RKO (cell line): ENCODE measurements at regions not wholly inside any gene's neighbourhood (a gene's known extent, or its start where the extent isn't known, plus 50 kb on each side); places are given as distances from the start of the nearest gene placed in this dataset.

Source experiments
- DNase-seq: peaks from one replicate; pipeline ENCODE4 v3.0.0-alpha.2; 2016; ENCODE audit warnings: low spot score

DNA sequence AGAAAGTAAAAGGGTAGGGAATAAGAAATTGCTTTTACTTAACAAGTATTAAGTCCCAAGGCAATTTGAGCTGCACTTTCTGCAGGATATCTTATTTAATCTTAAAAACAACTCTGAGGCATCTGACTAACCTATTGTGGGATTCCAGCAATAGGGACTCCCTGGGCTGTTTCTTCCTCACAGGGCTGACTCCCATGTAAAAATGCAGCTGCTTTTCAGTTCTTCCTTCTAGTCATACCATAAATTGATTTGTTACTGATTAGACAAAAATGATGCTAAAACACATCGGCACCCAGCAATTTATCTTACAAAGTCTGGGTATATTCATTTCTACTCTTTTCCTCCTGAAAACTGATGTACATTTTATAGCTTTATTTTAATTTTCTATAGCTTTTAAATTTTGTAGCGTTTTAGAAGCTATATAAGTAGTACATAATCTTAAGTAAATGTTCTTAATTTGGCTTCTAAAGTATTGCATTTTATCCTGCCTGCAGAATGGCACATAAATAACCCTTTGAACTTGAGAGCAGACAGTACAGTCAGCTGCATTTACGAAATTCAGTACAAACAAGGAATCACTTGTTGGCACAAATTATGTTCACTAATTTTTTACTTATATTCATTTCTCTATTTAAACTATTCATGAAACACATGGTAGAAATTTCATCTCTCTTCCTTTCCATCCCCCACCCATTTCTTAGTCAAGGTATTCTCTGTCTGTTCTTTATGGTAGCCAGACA lies 102.4 kb upstream of the FRY start:
- no peak for DNase-seq

GRCh38 chr13:31930490-31930889 lies 101.1 kb upstream of the FRY start:
- DNase-seq: no peak

GRCh38 chr13:31930901-31931522 lies 100.6 kb upstream of the FRY start:
- DNase-seq: no peak

DNA sequence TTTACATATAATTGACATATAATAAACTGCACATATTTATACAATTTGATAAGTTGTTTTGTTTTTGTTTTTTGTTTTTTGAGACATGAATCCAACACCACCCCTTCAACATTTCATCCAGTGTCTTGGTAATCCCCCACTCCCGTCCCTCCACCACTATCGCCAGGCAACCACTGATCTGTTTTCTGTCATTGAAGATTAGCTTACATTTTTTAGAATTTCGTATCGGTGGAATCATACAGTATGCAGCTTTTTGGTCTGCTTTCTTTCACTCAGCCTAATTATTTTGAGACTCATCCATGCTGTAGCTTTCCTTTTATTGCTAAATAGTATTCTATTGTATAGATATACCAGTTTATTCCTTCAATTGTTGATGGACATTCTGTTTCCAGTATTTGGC lies 94.1 kb upstream of the FRY start:
- DNase-seq: no peak

DNA sequence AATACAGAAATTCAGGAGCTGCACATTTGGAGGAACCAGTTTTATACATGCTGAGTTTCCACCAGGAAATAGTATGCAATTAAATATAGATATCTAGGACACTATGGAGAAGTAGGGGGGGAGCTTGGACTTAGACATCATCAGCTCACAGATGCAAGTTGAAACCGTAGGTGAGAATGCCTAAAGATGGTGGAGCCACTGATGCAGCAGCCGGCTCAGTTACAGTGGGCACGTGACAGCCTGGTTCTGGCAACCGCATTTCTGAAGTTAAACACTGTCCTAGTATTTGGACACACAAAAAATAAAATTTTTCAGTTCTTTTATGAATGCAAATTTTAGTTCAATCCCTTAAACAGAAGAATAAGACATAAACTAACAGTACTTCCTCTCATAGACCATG lies 91.5 kb upstream of the FRY start:
- no peak for DNase-seq

DNA sequence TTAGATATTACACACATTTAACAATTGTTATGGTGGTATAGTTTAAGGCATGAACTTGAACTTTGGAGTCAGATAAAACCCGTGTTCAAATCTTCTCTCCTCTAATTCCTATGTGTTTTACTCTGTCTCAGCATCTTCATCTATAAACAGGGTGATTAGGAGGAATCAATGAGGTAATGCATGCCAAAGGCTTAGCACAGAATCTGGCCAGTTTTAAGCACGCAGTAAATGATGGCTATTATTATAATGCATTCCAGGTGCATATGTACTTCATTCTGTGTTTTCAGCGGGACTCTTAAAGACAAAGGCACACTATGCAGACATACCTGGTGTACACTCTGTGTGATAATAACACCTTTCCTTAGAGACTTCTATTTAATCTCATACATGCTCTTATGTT lies 88.0 kb upstream of the FRY start:
- DNase-seq: no peak

GRCh38 chr13:31944262-31945160 lies 87.1 kb upstream of the FRY start:
- DNase-seq: no peak

DNA sequence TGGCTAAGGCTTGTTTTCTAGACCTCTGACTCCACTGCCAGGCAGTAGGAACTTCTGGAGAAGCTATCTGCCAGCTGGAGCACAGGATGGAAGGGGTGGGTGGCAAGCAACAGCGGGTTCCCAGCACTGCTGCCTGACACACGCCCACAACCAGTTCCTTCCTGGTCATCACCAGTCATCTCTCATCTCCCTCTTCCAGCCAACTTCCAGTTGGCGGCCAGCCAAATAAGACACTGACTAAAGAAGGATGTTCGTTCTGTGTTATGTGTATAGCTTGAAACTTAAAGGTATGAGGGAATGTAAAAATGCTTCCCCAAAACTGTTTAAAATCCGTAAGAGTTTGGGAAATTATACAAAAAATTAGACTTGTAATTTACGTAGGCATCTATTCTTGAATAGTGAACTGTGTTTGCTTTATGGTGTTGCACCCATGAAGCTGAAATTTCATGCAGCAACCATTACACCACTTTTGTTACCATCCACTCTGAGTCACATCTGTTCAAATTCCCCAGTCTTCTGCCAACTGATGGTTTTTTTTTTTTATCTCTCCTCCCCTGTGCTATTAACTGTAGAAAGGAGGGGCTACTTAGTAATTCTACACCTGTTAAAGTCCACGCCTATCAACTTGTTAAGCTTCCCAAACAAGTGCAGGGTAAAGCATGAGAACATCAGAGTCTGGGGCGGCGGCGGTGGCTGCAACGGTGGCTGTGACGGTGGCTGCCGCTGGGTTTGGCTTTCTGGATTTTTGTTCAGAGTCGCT lies 86.2 kb upstream of the FRY start:
- no peak for DNase-seq

DNA sequence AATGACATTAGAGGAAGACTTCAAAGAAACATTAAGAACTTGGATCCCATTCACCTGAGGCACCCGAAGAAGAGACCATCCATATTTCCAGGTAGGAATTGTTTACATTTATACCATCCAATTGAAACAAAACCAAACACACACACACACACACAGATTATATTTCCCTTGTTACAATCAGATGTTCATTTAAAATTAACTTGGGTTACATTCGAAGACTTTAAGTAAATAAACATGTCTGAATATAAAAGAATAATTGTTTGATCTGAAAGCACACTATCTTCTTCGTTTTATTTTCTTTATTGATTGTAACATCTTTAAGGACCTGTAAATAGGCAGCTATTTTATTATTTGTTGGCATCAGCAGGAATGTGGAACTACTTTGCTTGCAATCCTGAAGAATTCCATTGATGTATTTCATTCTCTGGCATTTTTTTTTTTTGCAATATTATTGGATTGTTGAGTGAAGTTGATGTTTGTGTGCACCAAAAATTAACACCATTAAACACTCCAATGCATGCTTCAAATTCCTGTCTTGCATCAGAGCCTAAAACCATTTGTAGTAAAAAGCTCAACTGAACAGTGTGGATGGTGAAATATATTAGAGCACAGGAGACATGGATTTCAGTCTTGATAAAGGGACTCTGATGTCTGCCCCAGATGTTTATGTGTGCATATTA lies 85.3 kb upstream of the FRY start:
- no peak for DNase-seq

- DNase-seq: no peak
These were observed 84.5 kb upstream of the FRY start for GRCh38 chr13:31947105-31947504.

- DNase-seq: no peak
These were observed 84.1 kb upstream of the FRY start for GRCh38 chr13:31947506-31947905.

- DNase-seq: no peak
These were observed 82.1 kb upstream of the FRY start for GRCh38 chr13:31949486-31949885.

GRCh38 chr13:31950111-31950815 lies 81.3 kb upstream of the FRY start:
- no peak for DNase-seq

DNA sequence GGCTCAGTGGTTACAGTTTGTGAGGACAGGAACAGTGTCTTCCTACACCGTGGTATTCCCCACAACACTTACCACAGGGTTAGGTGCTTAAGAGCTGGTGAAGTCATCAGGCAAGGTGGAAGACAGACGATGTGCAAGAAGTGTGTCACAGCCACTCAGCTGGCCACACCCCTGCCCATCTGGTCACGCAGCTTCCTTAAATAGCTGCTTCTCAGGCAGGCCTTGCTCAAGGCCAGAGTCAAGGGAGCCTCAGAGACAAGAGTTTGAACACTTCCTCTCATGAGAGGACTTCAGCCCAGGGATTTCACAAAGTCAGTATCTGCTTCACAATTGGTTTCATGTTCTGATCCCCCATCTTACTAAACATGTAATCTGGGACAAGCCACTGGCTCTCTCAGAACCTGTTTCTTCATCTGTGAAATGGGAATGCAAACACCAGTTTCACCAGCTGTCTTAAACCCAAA lies 80.3 kb upstream of the FRY start:
- no peak for DNase-seq

GRCh38 chr13:31952641-31953380 lies 78.8 kb upstream of the FRY start:
- DNase-seq: no peak

DNA sequence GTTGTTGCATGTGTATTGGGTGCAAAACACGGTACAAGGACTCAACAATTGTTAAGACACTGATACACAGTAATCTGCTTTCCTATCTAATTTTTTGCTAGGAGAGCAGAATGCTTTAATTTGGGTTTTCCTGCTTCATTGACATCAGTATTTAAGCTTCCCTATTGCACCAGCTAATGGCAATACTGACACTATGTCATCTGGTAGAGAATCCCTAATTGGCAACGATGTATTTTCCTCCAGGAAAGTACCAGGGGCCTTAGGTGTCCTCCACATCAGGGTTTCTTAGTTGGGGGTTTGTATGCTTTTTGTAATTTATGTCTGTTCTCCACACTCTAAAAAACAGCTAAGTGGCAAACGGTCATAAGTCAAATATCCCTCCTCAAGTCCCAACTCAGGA lies 76.5 kb upstream of the FRY start:
- DNase-seq: no peak

DNA sequence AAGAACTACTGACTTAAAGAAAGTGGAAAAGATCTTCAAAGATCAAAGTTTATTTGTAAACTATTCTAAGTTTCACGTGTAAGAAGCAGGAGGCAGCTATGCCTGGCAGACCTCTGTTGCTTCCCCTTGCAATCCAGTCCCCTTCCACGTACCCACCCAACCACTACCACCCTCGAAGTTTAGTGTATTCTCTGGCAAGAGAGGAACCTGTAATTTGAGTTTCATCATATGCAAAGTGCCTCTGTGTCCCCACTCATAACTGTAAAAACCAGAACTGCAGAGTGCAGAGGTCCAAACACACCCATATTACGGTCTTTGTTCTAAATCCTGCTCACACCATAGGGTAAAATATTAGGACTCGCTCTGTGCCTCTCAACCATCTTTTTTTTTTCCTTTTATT lies 75.8 kb upstream of the FRY start:
- DNase-seq: no peak

- no peak for DNase-seq
These were observed 74.5 kb upstream of the FRY start for GRCh38 chr13:31956980-31957644.

DNA sequence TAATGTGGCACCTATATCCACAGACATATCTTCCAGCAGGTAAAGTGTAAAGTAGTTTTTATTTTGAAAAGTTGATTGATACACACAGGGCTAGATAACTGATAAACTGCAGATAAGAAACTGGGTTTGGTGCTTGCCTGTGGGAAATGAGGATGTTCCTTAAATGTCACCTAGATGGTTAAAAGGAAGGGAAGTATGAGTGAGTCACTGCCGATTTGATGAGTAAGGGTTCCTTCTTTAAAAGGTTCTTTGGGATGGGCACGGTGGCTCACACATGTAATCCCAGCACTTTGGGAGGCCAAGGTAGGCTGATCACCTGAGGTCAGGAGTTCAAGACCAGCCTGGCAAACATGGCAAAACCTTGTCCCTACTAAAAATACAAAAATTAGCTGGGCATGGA lies 73.8 kb upstream of the FRY start:
- no peak for DNase-seq
